ACHN (cell line): ENCODE measurements at regions not wholly inside any gene's neighbourhood (a gene's known extent, or its start where the extent isn't known, plus 50 kb on each side); places are given as distances from the start of the nearest gene placed in this dataset.
"Not testable (repeated sequence)": the region's sequence is repeated elsewhere in the genome, so short reads cannot be mapped to it uniquely, and the experiment has no call there.

Experiments
- DNase-seq: peaks from one replicate; pipeline ENCODE4 v3.0.0-alpha.2; 2015
- in situ Hi-C: cut with HindIII; loops from 2 replicates; pipeline ENCODE4 v1.10.0; 2017; ENCODE audit warnings: low sequenced_read_pairs, low pct_ligation_motif_present, low pct_unique_long_range_greater_than_20kb

DNA sequence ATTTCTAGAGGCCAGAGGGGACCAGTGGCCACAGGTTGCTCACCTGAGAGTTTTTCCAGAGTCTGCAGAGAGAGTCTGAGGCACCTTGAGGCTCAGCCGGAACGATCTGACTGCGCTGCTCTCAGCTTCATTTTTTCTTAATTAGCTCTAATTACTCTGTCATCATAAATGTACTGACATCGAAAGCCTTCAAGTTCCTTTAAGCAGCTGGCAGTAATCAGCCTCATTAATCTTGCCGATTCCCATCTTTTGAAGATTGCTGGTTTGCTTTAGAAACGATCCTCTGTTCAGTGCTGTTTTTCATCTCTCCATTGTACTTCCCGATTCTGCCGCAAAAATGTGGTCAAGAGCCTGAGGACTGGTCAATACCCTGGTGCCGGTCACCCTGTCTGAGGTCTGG lies 454.7 kb downstream of the TYW1 start:
- DNase-seq = no peak
- in situ Hi-C loops = no loop called here

DNA sequence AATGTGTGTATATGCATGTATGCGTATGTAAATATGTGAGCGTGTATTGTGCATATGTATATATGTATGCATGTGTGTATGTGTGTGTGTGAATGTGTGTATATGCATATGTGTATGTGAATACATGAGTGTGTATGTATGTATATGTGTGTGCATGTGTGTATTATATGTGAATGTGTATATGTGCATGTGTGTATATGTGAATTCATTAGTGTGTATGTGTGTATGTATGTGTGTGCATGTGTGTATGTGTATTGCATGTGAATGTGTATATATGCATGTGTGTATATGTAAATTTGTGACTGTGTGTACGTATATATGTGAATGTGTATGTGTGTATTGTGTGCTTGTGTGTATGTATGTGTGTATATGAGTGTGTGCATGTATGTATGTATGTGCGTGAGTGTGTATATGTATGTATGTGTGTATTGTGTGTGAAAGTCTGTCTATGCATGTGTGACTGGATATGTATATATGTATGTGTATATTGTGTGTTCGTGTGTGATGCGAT lies 455.9 kb downstream of the TYW1 start:
- no peak for DNase-seq
- in situ Hi-C loops = no loop called here

DNA sequence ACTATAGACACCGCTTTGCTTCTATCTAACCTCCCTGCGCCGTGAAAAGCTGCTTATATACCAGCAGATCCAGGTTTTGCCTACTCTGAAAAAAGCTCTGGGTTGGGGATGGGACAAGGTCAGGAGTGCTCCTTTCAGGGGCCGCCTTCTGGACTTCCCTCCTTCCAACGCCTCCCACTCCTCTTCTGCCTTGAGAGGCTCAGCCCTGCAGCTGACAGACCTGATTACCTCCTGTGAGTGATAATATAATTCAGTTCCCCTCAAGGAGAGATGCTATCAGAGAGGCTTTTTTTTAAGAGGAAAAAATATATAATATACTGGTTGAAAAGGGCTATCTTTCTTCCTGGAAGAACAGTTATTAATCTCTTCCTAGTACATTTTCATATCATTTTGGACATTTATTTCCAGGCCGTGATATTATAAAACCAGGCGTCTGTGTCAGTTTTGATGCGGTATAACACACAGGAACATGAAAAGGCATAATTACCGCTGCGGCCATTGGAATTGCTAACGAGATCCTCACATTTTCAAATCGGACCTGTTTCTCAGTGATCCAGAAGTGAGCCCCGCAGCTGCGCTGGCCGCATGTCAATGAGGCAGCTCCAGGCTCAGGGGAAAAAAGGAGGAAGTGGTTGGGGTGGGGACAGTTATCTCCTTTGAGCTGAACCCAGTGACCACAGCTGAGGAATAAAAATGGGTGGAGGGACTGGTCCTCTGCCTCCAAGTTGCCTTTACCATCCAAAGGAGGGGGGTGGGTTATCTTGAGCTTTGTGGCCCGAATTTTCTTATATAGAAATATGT lies 457.1 kb downstream of the TYW1 start:
- no peak for DNase-seq
- in situ Hi-C loops = no loop called here

DNA sequence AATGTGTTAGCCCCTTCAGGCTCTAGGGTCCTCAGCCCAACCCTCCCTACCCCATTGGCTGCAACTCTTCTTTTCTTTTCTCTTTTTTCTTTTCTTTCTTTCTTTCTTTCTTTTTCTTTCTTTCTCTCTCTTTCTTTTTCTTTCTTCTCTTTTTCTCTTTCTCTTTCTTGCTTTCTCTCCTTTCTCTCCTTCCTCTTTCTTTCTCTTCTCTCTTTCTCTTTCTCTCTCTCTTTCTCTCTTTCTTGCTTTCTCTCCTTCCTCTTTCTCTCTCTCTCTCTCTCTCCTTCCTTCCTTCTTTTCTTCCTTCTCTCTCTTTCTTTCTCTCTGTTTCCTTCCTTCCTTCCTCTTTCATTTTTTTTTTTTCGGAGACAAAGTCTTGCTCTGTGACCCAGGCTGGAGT lies 458.9 kb downstream of the TYW1 start:
- in situ Hi-C loops = no loop called here
- DNase-seq = no peak

DNA sequence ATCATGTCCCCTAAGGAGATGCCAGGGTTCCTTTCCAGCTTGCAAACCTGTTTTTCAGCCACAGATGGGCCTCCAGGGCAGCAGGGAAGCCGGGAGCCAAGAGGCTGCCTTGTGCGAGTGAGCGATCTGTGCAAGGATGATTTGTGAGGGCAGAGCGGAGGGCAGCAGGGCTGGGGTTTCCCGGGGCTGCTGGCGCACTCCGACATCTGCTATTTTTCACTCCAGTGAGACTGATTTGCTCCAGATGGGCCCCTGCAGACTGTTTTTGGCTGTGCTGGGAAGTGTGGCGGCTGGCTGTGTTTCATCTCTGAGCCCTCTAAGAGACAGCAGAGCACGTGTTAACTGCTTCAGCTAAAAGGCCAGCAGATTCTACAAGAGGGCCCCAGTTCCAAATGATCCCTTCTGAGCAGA lies 466.2 kb downstream of the TYW1 start:
- DNase-seq = no peak
- in situ Hi-C loops = no loop called here

DNA sequence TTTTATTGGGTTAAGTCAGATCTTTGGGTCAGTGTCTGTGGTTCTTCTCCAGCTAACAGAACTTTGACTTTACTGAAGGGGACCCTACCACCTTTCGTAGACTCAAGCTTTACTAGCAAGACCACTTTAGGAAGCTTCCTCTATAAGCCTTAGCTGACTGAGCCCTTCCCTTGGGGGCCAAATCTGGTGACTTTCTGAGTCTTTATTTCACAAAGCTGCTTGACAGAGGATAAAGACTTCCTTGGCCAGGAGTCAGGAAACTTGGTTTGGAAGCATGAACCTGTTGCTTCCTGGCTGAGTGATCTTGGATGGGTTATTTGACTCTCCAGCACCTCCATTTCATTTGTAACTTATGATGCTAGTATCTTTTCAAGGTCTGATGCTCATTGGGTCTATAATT lies 466.7 kb downstream of the TYW1 start:
- in situ Hi-C loops = no loop called here
- DNase-seq = no peak

DNA sequence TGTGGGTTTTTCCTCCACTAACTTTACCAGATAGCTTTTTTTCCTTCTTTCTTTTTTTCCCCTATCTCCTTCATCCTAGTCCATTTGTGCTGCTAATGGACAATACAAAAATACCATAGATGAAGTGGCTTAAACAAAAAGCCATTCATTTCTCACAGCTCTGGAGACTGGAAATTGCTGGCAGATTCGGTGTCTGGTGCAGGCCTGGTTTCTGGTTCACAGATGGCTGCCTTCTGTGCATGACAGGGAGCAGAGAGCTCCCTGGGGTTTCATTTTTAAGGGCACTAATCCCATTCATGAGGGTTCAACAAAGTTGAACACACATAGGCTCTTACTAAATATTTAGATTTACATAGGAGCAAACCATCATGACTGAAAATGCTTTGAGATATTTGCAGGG lies 467.4 kb downstream of the TYW1 start:
- DNase-seq = no peak
- in situ Hi-C loops = no loop called here

DNA sequence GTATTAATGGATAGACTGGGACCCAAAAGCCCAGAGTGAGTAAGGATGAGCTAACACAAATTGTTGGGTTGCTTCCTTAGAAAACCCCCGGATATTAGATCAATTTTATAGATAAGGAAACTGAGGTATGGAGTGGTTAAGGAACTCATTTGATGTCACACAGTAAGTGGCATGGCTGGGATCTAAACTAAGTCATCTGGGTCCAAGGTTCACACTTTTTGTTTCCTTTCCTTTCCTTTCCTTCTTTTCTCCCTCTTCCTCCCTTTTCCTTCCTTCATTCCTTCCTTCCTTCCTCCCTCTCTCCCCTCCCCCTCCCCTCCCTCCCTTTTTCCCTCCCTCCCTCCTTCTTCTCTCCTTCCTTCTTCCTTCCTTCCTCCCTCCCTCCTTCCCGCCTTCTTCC lies 469.5 kb downstream of the TYW1 start:
- no peak for DNase-seq
- in situ Hi-C loops = no loop called here

DNA sequence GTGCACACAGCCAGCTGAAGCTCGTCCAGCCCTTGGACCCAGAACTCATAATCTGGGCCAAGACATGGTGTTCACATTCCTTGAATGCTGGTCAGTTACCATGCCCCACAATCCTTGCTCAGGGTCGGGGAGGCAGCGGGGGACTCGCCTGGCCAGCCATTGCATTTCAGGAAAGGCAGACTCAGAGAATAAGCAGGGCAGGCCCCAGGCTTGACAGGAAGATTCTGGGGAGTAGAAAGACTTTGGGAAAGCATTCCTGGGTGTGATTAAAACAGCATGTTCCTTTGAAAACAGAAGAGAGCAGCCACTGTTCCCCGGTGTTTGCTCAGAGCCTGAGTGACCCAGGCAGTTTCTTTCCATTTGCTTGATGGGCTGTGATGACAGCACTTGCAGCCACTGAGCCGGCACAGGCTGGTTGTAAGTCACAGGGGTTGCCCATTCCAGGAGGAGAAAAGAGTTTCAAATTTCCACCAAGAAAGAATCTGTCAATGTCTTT lies 473.7 kb downstream of the TYW1 start:
- DNase-seq = no peak
- in situ Hi-C loops = no loop called here

DNA sequence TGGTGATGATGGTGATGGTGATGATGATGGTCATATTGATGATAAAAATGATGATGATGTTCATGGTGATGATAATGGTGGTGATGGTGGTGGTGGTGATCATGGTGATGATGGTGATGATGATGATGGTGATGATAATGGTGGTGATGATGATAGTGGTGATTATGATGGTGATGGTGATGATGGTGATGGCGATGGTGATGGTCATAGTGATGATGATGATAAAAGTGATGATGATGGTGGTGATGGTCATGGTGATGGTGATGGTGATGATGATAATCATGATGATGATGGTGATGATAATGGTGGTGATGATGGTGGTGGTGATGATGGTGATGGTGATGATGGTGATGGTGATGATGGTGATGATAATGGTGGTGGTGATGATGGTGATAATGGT lies 478.7 kb downstream of the TYW1 start:
- no peak for DNase-seq
- in situ Hi-C loops = no loop called here

DNA sequence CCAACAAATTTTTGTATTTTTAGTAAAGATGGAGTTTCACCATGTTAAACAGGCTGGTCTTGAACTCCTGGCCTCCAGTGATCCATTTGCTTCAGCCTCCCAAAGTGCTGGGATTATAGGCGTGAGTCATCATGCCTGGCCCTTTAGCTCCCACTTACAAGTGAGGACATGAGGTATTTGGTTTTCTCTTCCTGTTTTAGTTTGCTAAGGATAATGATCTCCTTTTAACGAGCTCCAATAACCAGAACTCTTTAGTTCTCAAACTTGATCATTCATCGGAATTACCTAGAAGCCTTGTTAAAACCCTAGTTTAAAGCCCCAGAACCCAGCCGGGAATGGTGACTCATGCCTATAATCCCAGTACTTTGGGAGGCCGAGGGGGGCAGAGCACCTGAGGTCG lies 481.4 kb downstream of the TYW1 start:
- in situ Hi-C loops = no loop called here
- DNase-seq = no peak

DNA sequence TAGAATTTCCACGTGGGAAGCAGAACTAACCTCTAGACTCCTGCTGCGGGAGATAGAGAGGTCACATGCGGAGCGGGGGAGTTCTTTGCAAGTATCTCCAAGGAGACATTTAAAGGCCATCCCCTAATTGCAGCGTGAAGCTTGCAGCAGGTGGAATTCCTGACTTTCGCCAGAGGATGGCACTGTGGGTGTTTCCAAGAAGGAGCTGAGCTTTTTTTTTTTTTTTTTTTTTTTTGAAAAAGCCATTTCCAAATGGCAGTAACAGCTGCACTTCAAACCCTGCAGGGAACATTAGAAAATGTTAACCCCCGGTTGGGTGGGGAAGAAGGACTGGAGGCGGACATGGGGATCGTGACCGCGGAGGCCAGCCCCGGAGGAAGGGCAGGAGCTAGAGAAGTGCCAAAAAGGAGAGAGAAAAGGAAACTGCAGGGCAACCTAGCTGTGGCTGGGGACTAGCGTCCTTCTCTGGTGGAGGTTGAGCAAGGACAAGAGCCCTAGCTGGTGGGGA lies 487.7 kb downstream of the TYW1 start:
- peak; percentile 80 for DNase-seq
- in situ Hi-C loops = no loop called here

DNA sequence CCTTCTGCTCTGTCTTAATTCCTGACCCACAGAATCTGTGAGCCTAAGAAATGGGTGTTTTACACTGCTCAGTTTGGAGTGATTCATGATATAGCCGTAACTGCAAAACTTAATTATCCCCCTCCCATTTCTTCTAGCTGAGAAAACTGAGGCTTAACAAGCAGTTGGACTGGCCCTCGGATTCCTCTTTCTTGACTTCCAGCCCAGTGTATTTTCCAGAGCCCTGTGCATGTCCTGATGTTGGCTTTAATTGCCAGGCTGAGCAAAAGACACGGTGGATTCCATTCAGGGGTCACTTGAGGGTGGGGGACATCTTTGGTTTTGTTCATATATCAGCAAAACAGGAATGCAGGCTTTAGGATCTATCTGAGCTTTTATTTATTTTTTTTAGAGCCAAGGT lies 489.8 kb downstream of the TYW1 start:
- in situ Hi-C loops = no loop called here

DNA sequence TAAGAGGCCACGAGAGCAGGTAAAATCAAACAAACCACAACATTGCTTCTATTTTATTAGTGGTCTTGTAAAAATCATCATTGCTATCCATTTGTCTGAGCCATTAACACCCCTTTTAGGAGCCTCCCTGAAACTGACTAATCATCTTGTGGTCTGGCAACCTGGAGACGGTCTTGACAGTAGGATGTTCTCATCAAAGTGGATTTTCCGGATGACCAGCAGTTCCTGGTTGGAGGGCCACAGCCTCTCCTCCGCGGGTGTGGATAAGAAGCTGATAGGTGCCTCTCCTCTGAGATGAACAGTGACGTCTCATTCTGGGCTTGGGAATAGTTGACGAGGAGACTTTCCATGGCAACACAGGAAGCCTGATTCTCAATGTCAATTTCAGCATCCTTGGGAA lies 490.7 kb downstream of the TYW1 start:
- DNase-seq = no peak
- in situ Hi-C loops = no loop called here

More for the DNA sequence above, 489.8 kb downstream of the TYW1 start:
- no peak for DNase-seq

DNA sequence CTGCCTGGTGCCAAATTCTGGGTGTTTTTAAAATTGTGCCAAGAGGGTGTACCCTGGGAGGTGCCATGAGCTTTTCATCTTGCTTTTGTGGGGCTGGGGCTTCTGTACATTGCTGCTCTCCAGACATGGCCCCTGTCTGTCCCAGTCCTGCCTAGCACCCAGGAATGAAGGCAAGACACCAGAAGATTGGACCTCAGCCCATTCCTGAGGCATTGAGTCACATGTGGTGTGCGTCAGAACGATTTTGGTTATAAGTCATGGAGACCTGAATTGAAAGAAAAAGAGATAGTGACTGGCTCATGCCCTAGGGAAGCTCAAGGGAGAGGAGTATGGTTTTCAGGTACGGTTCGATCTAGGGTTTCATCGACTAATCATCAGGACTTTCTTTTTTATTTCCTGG lies 493.2 kb downstream of the TYW1 start:
- DNase-seq = no peak
- in situ Hi-C loops = no loop called here

DNA sequence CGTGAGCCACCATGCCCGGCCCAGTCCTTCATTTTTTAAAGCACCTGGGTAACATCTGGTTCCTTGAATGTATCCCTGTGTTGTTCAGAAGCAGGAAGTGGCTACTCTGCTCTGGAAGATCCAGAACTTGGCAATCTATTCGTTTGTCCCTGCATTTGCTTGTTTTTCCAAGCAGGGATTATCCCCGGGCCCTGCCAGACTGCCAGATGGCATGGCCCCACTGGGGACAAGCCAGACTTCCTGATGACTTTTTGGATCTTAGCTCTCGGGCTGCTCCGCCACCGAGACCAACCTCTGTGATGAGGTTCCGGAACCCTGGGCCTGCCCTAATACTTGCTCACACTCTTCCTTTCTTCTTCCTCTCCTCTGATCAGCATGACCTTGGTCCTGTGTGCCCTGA lies 496.7 kb downstream of the TYW1 start:
- DNase-seq = no peak
- in situ Hi-C loops = no loop called here

DNA sequence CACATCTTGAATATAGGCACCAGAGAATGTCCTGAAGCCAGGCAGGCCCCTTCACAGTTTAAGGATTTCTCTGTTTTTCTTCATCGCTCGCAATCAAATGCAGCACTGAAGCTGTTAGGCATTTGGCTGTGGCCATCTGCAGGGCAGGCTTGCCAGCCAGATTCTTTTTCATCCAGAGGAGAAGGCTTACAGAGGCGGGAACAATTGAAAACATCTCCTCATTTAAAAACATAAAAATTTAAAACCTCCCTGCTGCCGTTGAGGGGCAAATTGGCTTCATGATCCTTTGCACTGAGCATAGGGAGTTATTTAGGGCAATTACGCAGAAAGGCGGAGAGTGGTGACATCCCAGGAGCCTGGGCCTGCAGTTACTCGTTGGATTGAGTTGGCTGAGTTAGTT lies 500.0 kb downstream of the TYW1 start:
- in situ Hi-C loops = no loop called here
- no peak for DNase-seq

DNA sequence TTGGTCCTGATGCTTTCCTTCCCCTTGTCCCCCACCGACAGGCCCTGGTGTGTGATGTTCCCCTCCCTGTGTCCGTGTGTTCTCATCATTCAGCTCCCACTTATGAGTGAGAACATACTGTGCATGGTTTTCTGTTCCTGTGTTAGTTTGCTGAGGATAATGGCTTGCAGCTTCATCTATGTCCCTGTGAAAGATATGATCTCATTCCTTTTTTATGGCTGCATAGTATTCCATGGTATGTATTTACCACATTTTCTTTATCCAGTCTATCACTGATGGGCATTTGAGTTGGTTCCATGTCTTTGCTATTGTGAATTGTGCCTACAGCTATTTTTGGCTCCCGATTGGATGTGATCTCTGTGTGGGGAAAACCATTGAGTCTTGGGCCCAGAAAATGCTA lies 501.3 kb downstream of the TYW1 start:
- DNase-seq, in situ Hi-C loops: not testable (repeated sequence)

DNA sequence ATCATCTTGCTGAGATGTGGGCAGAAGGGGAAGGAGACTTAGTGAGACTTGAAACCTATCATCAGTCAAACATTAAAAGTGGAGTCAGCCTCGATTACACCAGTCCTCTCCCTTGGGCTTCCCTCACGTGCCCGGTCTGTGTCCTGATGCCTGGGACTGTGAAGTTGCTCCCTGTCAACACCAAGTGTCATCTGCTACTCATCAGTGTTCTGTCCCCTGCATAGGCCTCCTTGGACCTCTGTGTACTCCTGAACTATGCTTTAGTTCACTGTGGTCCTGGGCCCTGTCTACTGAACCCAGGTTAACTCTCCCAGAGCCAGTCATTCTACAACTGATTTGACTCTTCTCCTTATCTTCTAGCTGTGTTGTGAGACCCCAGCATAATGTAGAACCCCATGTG lies 506.3 kb downstream of the TYW1 start:
- in situ Hi-C loops = no loop called here

DNA sequence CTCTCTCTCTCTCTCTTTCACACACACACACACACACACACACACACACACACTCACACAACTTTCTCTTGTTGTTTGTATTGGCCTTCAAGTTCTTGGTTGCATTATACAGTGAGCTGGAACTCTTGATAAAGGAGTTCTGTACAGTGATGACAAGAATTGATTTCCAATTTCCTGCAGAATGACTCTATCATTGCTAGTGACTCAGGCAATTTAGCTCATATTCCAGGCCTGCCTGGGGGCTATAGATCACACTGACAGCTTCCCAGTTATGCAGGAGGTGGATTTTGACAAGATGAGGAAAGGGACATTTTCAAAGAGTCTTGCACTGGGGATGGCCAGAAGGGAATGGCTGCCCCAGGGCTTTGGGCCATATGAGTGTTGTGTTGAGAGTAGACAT lies 508.8 kb downstream of the TYW1 start:
- in situ Hi-C loops = no loop called here
- DNase-seq = no peak

More for the DNA sequence above, 506.3 kb downstream of the TYW1 start:
- no peak for DNase-seq
